ENCODE measurements at regions not wholly inside any gene's neighbourhood (a gene's known extent, or its start where the extent isn't known, plus 50 kb on each side); places are given as distances from the start of the nearest gene placed in this dataset.

DNA sequence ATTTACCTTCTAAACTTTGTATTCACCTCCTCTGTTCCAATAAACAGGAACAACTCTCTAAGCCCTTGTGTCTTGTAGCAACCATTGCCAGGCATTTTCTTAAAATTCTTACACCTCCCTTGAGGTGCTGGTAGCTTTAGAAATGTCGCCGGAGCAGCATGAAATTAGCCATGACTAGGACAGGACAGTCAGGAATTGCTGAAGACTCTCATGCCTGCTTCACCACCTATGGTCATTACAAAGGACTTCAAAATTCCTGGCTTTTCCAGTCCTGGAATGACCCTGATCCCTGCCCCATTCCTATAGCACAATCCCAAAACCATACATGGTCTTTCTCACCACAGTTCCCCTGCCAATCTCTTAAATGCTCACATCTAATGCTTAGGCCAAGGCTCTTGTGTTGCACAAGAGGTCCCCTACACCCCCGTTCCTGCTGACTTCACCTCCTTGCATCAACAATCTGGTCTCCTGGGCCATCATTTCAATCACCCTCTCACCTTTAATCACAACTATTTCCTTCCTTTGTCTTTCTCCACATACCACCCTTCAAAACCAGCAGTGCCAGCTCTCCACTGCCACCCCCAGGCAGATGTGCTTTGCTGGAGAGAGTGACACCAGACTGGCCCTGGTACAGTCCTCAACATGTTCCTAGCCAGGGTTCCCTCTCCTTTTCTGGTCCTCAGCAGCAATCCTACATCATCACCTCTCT is 113.2 kb upstream of the TJP1 start:
- H2AFZ ChIP-seq (ENCODE audit: low read length): no peak overlapping the region
- WGBS, 2 experiments (ENCODE audit: extremely low coverage in 1 of 2, insufficient coverage in 1 of 2, insufficient read length in 1 of 2, insufficient replicate concordance in 2 of 2, low coverage in 1 of 2, low lambda C conversion rate in 2 of 2, missing lambda C conversion rate in 1 of 2): 74% methylated on average over 3 of the region's 3 CpGs; no CpG with 5 or more reads in 1 of the 2 experiments
- CTCF ChIA-PET (ENCODE audit: partially characterized antibody): interaction anchor here (0.6 to 3.4 kb wide), 5 partner anchors 10 to 142 kb away, joined by 3 to 25 read pairs (median 3); no protein-coding TSS in a partner anchor
- no peak for TF ChIP-seq TAF7 (optimal IDR thresholded peaks at IDR 0.05; ENCODE audit: borderline replicate concordance, low read depth, low read length)
- no peak for TF ChIP-seq POU5F1 (IDR thresholded peaks at IDR 0.05; ENCODE audit: low read depth, low read length)
- TF ChIP-seq RAD21 (IDR thresholded peaks at IDR 0.05 in 1 of 2, conservative IDR thresholded peaks at IDR 0.05 in 1 of 2; ENCODE audit: low read depth in 2 of 2, low read length in 2 of 2): peak; percentile 76 to 79
- no peak for TF ChIP-seq CREB1 (IDR thresholded peaks at IDR 0.05)
- no peak for TF ChIP-seq SIX5 (IDR thresholded peaks at IDR 0.05; ENCODE audit: low read depth, low read length)
- no peak for TF ChIP-seq CHD1 (IDR thresholded peaks at IDR 0.05; ENCODE audit: low read depth, low read length)
- TF ChIP-seq, protein P1, sequence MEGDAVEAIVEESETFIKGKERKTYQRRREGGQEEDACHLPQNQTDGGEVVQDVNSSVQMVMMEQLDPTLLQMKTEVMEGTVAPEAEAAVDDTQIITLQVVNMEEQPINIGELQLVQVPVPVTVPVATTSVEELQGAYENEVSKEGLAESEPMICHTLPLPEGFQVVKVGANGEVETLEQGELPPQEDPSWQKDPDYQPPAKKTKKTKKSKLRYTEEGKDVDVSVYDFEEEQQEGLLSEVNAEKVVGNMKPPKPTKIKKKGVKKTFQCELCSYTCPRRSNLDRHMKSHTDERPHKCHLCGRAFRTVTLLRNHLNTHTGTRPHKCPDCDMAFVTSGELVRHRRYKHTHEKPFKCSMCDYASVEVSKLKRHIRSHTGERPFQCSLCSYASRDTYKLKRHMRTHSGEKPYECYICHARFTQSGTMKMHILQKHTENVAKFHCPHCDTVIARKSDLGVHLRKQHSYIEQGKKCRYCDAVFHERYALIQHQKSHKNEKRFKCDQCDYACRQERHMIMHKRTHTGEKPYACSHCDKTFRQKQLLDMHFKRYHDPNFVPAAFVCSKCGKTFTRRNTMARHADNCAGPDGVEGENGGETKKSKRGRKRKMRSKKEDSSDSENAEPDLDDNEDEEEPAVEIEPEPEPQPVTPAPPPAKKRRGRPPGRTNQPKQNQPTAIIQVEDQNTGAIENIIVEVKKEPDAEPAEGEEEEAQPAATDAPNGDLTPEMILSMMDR (IDR thresholded peaks at IDR 0.05; ENCODE audit: control extremely low read depth in 1 of 3, insufficient read depth in 1 of 3, low read depth in 1 of 3, low read length in 3 of 3): peak; percentile 60 to 73 (median 62)
- TF ChIP-seq ZNF274 (IDR thresholded peaks at IDR 0.05; ENCODE audit: borderline replicate concordance, extremely low read depth, low read length): no peak
- TF ChIP-seq SAP30 (IDR thresholded peaks at IDR 0.05; ENCODE audit: insufficient read depth, insufficient replicate concordance, low read length): no peak
- TF ChIP-seq ASH2L (IDR thresholded peaks at IDR 0.05; ENCODE audit: low read length): no peak
- TF ChIP-seq KDM5A (IDR thresholded peaks at IDR 0.05; ENCODE audit: low read length): no peak

More for the DNA sequence above, 113.2 kb upstream of the TJP1 start:
- Histone ChIP-seq H3K36me3 (ENCODE audit: control insufficient read depth in 2 of 4, insufficient read depth in 4 of 4, low read length in 3 of 4) (no peaks in the 10 kb centered on the region), H3K14ac (ENCODE audit: insufficient read length) (no peak overlapping the region), H3K23me2 (ENCODE audit: low read depth, low read length) (no peaks in the 10 kb centered on the region), H3K79me2 (ENCODE audit: control insufficient read depth in 1 of 2, insufficient read depth in 2 of 2, low read length in 2 of 2) (no peaks in the 10 kb centered on the region), H2AK5ac (ENCODE audit: low read depth, low read length) (no peak overlapping the region), H3K4ac (replicated peaks; ENCODE audit: insufficient read length, low read depth, low read length) (no peak overlapping the region), H3K27me3 (replicated peaks in 1 of 4; ENCODE audit: control insufficient read depth in 3 of 4, extremely low read depth in 1 of 4, insufficient read depth in 3 of 4, low read length in 3 of 4) (no peaks in the 10 kb centered on the region), H3K4me2 (ENCODE audit: insufficient read depth in 1 of 2, low read depth in 2 of 2, low read length in 2 of 2) (no peak overlapping the region), H2BK12ac (ENCODE audit: low read depth, low read length) (peak overlapping the region; percentile 31; the same call in 1 of the 2 replicates), H4K91ac (replicated peaks; ENCODE audit: insufficient read length, low read length) (no peak overlapping the region), H3K79me1 (ENCODE audit: low read depth, low read length) (no peaks in the 10 kb centered on the region), H3K23ac (ENCODE audit: insufficient read length) (no peak overlapping the region), H3K56ac (replicated peaks; ENCODE audit: insufficient read length, low read depth, low read length) (no peak overlapping the region), H3K9me3 (ENCODE audit: insufficient read depth in 2 of 2, low read depth in 1 of 2, low read length in 1 of 2) (no peaks in the 10 kb centered on the region), H3K9ac (replicated peaks in 1 of 4; ENCODE audit: extremely low read depth in 1 of 4, low read depth in 3 of 4, low read length in 3 of 4) (no peak overlapping the region), H4K5ac (ENCODE audit: insufficient read length, low read depth, low read length) (no peak overlapping the region), H2BK5ac (ENCODE audit: low read depth, low read length) (no peak overlapping the region), H3K27ac (ENCODE audit: low read depth, low read length) (no peak overlapping the region), H2BK15ac (ENCODE audit: low read length) (no peak overlapping the region), H4K20me1 (replicated peaks in 1 of 2; ENCODE audit: control insufficient read depth in 1 of 2, insufficient read depth in 2 of 2, low read length in 2 of 2) (no peaks in the 10 kb centered on the region), H4K8ac (ENCODE audit: extremely low read depth, insufficient read depth, low read length) (no peak overlapping the region), H2BK20ac (ENCODE audit: low read length) (no peak overlapping the region; the same call in 1 of the 2 replicates), H3K4me3 (ENCODE audit: extremely low read depth in 1 of 4, insufficient read depth in 2 of 4, low read depth in 3 of 4, low read length in 4 of 4) (no peak overlapping the region), H2BK120ac (replicated peaks; ENCODE audit: low read depth, low read length) (no peak overlapping the region), H3K4me1 (replicated peaks in 1 of 4; ENCODE audit: control insufficient read depth in 3 of 4, insufficient read depth in 4 of 4, low read length in 3 of 4) (no peaks in the 10 kb centered on the region), H3K18ac (ENCODE audit: extremely low read depth, low read length) (no peak overlapping the region)
- FAIRE-seq: peak; percentile 76
- POLR2A ChIA-PET (ENCODE audit: partially characterized antibody): no interaction called here
- no peak for DNase-seq (ENCODE audit: low read depth in 1 of 2, low spot score in 2 of 2)
